ENCODE measurements at regions not wholly inside any gene's neighbourhood (a gene's known extent, or its start where the extent isn't known, plus 50 kb on each side); places are given as distances from the start of the nearest gene placed in this dataset.

DNA sequence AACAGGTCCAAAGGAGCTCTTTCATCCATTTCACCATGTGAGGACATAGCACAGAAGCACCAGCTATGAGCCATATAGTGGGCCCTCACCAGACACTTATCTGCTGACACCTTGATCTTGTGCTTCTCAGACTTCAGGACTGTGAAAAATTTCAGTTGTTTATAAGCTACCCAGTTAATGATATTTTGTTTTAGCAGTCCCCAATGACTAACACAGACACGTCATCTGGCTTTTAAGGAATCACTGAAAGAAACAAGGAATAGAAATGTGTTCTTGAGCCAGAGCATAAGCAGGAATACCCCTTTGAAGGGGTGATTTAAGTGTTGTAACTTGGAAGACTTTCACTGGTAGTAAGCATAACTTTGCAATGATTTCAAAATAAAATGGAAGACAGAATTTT, 214.7 kb upstream of the PTCHD4 start:
- TF ChIP-seq POLR2A (IDR thresholded peaks at IDR 0.05; ENCODE audit: low read depth, low read length) (no peak), TAF1 (IDR thresholded peaks at IDR 0.05; ENCODE audit: borderline replicate concordance, low read depth, low read length) (no peak)
